ENCODE measurements at regions not wholly inside any gene's neighbourhood (a gene's known extent, or its start where the extent isn't known, plus 50 kb on each side); places are given as distances from the start of the nearest gene placed in this dataset.

DNA sequence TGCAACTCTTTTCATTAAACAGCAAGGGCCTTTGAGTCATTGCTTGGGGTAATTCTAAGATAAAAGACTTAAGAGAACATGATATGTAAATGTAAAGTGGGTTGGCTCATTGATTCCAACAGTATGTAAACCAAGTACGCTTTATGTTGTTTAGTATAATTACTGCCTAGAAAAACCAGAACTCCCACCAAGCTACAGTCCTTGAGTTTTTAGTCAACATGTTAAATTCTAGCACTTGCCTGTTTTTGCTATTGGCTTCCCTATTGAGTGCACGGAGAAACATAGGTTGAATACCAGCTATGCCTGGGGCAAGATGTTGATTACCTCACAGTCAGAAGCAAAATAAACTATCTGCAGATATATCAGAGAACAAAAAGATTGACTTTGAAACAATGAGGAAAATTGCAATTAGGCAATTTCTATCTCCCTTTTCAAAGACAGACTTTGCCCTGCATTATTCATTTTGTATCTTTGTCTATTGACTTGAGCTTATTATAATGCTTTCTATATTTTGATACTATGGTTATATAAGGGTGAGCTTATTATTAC is 179.3 kb downstream of the ZPLD1 start:
- no peak for TF ChIP-seq POLR2A (IDR thresholded peaks at IDR 0.05)
- TF ChIP-seq, protein P1, sequence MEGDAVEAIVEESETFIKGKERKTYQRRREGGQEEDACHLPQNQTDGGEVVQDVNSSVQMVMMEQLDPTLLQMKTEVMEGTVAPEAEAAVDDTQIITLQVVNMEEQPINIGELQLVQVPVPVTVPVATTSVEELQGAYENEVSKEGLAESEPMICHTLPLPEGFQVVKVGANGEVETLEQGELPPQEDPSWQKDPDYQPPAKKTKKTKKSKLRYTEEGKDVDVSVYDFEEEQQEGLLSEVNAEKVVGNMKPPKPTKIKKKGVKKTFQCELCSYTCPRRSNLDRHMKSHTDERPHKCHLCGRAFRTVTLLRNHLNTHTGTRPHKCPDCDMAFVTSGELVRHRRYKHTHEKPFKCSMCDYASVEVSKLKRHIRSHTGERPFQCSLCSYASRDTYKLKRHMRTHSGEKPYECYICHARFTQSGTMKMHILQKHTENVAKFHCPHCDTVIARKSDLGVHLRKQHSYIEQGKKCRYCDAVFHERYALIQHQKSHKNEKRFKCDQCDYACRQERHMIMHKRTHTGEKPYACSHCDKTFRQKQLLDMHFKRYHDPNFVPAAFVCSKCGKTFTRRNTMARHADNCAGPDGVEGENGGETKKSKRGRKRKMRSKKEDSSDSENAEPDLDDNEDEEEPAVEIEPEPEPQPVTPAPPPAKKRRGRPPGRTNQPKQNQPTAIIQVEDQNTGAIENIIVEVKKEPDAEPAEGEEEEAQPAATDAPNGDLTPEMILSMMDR (IDR thresholded peaks at IDR 0.05) = no peak
- no peak for TF ChIP-seq POLR2AphosphoS5 (IDR thresholded peaks at IDR 0.05)
- TF ChIP-seq EP300 (IDR thresholded peaks at IDR 0.05) = no peak
- Histone ChIP-seq H3K27me3 (no peaks in the 10 kb centered on the region), H3K36me3 (no peaks in the 10 kb centered on the region), H3K4me3 (no peak overlapping the region), H3K9me3 (no peaks in the 10 kb centered on the region), H3K27ac (no peak overlapping the region), H3K4me1 (no peaks in the 10 kb centered on the region)
- DNase-seq = no peak
- WGBS, 2 donors = 82 to 87% methylated on average over 2 of the region's 2 CpGs
- intact Hi-C loops (cut with DNase I) = no loop called here

- no peak for DNase-seq
- Histone ChIP-seq H3K27ac (no peak overlapping the region), H3K4me3 (no peak overlapping the region), H3K36me3 (no peaks in the 10 kb centered on the region), H3K27me3 (no peaks in the 10 kb centered on the region), H3K9me3 (no peaks in the 10 kb centered on the region), H3K4me1 (no peaks in the 10 kb centered on the region)
- TF ChIP-seq POLR2A (IDR thresholded peaks at IDR 0.05) (no peak), EP300 (IDR thresholded peaks at IDR 0.05) (no peak), POLR2AphosphoS5 (IDR thresholded peaks at IDR 0.05) (no peak)
- TF ChIP-seq, protein P1 (IDR thresholded peaks at IDR 0.05) = no peak
- 48 to 49% methylated on average over 2 of the region's 2 CpGs for WGBS, 2 donors
- intact Hi-C loops (cut with DNase I) = no loop called here
These were observed 179.8 kb downstream of the ZPLD1 start for GRCh38 chr3:102614585-102614984.

DNA sequence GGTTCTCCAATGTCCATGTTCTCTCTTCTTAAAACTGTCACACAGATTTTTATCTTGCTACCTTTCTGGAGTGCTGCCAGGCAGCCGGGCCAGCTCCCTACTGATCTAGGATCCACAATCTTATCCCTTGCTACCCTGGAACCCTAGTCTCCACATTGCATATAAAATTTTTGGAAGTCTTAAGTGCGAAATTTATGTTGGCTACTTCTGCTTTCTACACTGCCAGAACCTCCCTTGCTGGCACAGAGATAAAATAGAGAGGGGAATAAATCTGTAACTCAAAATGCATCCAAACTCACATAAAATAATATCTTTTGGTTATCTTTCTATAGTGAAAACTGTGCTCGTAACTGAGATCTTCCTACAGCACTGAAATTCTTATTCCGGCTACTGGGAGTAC is 182.6 kb downstream of the ZPLD1 start:
- TF ChIP-seq POLR2A (IDR thresholded peaks at IDR 0.05) (no peak), POLR2AphosphoS5 (IDR thresholded peaks at IDR 0.05) (no peak)
- TF ChIP-seq, protein P1 (IDR thresholded peaks at IDR 0.05) = no peak
- Histone ChIP-seq H3K27me3 (no peaks in the 10 kb centered on the region), H3K9me3 (no peaks in the 10 kb centered on the region), H3K4me1 (no peaks in the 10 kb centered on the region), H3K27ac (no peak overlapping the region), H3K36me3 (no peaks in the 10 kb centered on the region), H3K4me3 (no peak overlapping the region)
- intact Hi-C loops (cut with DNase I) = no loop called here
- DNase-seq = no peak
- 72 to 86% methylated on average over 4 of the region's 4 CpGs for WGBS, 2 donors

- Histone ChIP-seq H3K36me3 (no peaks in the 10 kb centered on the region), H3K9me3 (no peaks in the 10 kb centered on the region), H3K27ac (no peak overlapping the region), H3K27me3 (no peaks in the 10 kb centered on the region), H3K4me3 (no peak overlapping the region), H3K4me1 (no peaks in the 10 kb centered on the region)
- intact Hi-C loops (cut with DNase I) = no loop called here
- no peak for DNase-seq
- TF ChIP-seq, protein P1 (IDR thresholded peaks at IDR 0.05) = no peak
- TF ChIP-seq EP300 (IDR thresholded peaks at IDR 0.05) (no peak), POLR2AphosphoS5 (IDR thresholded peaks at IDR 0.05) (no peak), POLR2A (IDR thresholded peaks at IDR 0.05) (no peak)
- 86 to 95% methylated on average over 1 of the region's 1 CpG for WGBS, 2 donors
These were observed 184.5 kb downstream of the ZPLD1 start for GRCh38 chr3:102619361-102619760.

GRCh38 chr3:102629943-102630342 is 195.1 kb downstream of the ZPLD1 start:
- Histone ChIP-seq H3K9me3 (peaks cover 0 to 2% (median 0%) of the 10 kb centered on the region in 4 donors), H3K27me3 (no peaks in the 10 kb centered on the region), H3K36me3 (no peaks in the 10 kb centered on the region), H3K4me1 (no peaks in the 10 kb centered on the region), H3K4me3 (no peak overlapping the region), H3K27ac (no peak overlapping the region)
- intact Hi-C loops (cut with DNase I) = no loop called here
- TF ChIP-seq EP300 (IDR thresholded peaks at IDR 0.05) (no peak), POLR2A (IDR thresholded peaks at IDR 0.05) (no peak), POLR2AphosphoS5 (IDR thresholded peaks at IDR 0.05) (no peak)
- TF ChIP-seq, protein P1 (IDR thresholded peaks at IDR 0.05) = no peak
- no peak for DNase-seq

All from sigmoid colon (tissue), 6 donors.